ENCODE measurements at regions not wholly inside any gene's neighbourhood (a gene's known extent, or its start where the extent isn't known, plus 50 kb on each side); places are given as distances from the start of the nearest gene placed in this dataset.

GRCh38 chr12:115464661-115465060, 780.7 kb upstream of the TBX3 start:
- in situ Hi-C loops (cut with MboI; ENCODE audit: low pct_unique_long_range_greater_than_20kb, low sequenced_read_pairs), result no loop called here
- DNase-seq, result no peak

- in situ Hi-C loops (cut with MboI; ENCODE audit: low pct_unique_long_range_greater_than_20kb, low sequenced_read_pairs), result no loop called here
These were observed 780.2 kb upstream of the TBX3 start for GRCh38 chr12:115464111-115464581.

GRCh38 chr12:115461401-115461800, 777.4 kb upstream of the TBX3 start:
- in situ Hi-C loops (cut with MboI; ENCODE audit: low pct_unique_long_range_greater_than_20kb, low sequenced_read_pairs), result no loop called here
- DNase-seq, result no peak

More at GRCh38 chr12:115464111-115464581, 780.2 kb upstream of the TBX3 start:
- no peak for DNase-seq

- no peak for DNase-seq
- in situ Hi-C loops (cut with MboI; ENCODE audit: low pct_unique_long_range_greater_than_20kb, low sequenced_read_pairs), result no loop called here
These were observed 773.8 kb upstream of the TBX3 start for GRCh38 chr12:115457798-115458197.

- in situ Hi-C loops (cut with MboI; ENCODE audit: low pct_unique_long_range_greater_than_20kb, low sequenced_read_pairs), result no loop called here
- no peak for DNase-seq
These were observed 773.1 kb upstream of the TBX3 start for GRCh38 chr12:115456946-115457689.

GRCh38 chr12:115455268-115455681, 771.3 kb upstream of the TBX3 start:
- no peak for DNase-seq
- in situ Hi-C loops (cut with MboI; ENCODE audit: low pct_unique_long_range_greater_than_20kb, low sequenced_read_pairs), result no loop called here

- no peak for DNase-seq
- in situ Hi-C loops (cut with MboI; ENCODE audit: low pct_unique_long_range_greater_than_20kb, low sequenced_read_pairs), result no loop called here
These were observed 768.8 kb upstream of the TBX3 start for GRCh38 chr12:115452751-115453281.

GRCh38 chr12:115451780-115452736, 768.1 kb upstream of the TBX3 start:
- in situ Hi-C loops (cut with MboI; ENCODE audit: low pct_unique_long_range_greater_than_20kb, low sequenced_read_pairs), result no loop called here

GRCh38 chr12:115451151-115451779, 767.3 kb upstream of the TBX3 start:
- no peak for DNase-seq
- in situ Hi-C loops (cut with MboI; ENCODE audit: low pct_unique_long_range_greater_than_20kb, low sequenced_read_pairs), result no loop called here

More at GRCh38 chr12:115451780-115452736, 768.1 kb upstream of the TBX3 start:
- peak; percentile 3 for DNase-seq

- DNase-seq, result no peak
- in situ Hi-C loops (cut with MboI; ENCODE audit: low pct_unique_long_range_greater_than_20kb, low sequenced_read_pairs), result no loop called here
These were observed 766.7 kb upstream of the TBX3 start for GRCh38 chr12:115450710-115451109.

- DNase-seq, result no peak
- in situ Hi-C loops (cut with MboI; ENCODE audit: low pct_unique_long_range_greater_than_20kb, low sequenced_read_pairs), result no loop called here
These were observed 766.0 kb upstream of the TBX3 start for GRCh38 chr12:115450017-115450416.

GRCh38 chr12:115449526-115449925, 765.6 kb upstream of the TBX3 start:
- in situ Hi-C loops (cut with MboI; ENCODE audit: low pct_unique_long_range_greater_than_20kb, low sequenced_read_pairs), result no loop called here
- no peak for DNase-seq

- in situ Hi-C loops (cut with MboI; ENCODE audit: low pct_unique_long_range_greater_than_20kb, low sequenced_read_pairs), result no loop called here
- DNase-seq, result no peak
These were observed 760.4 kb upstream of the TBX3 start for GRCh38 chr12:115444346-115444745.

GRCh38 chr12:115443351-115443938, 759.5 kb upstream of the TBX3 start:
- in situ Hi-C loops (cut with MboI; ENCODE audit: low pct_unique_long_range_greater_than_20kb, low sequenced_read_pairs), result no loop called here

GRCh38 chr12:115440438-115440837, 756.5 kb upstream of the TBX3 start:
- DNase-seq, result no peak
- in situ Hi-C loops (cut with MboI; ENCODE audit: low pct_unique_long_range_greater_than_20kb, low sequenced_read_pairs), result no loop called here

More at GRCh38 chr12:115443351-115443938, 759.5 kb upstream of the TBX3 start:
- DNase-seq, result no peak

- no peak for DNase-seq
- in situ Hi-C loops (cut with MboI; ENCODE audit: low pct_unique_long_range_greater_than_20kb, low sequenced_read_pairs), result no loop called here
These were observed 755.1 kb upstream of the TBX3 start for GRCh38 chr12:115439008-115439601.

GRCh38 chr12:115438314-115438713, 754.3 kb upstream of the TBX3 start:
- in situ Hi-C loops (cut with MboI; ENCODE audit: low pct_unique_long_range_greater_than_20kb, low sequenced_read_pairs), result no loop called here
- no peak for DNase-seq

- DNase-seq, result no peak
- in situ Hi-C loops (cut with MboI; ENCODE audit: low pct_unique_long_range_greater_than_20kb, low sequenced_read_pairs), result no loop called here
These were observed 753.1 kb upstream of the TBX3 start for GRCh38 chr12:115437061-115437567.
